HG02763 (cell line): ENCODE measurements at regions not wholly inside any gene's neighbourhood (a gene's known extent, or its start where the extent isn't known, plus 50 kb on each side); places are given as distances from the start of the nearest gene placed in this dataset.

ENCODE experiments used
- ATAC-seq: cut with Tn5 transposase; IDR thresholded peaks from one replicate; pipeline ENCODE4 v1.9.1; 2021; ENCODE audit warnings: mild to moderate bottlenecking, moderate library complexity; ENCODE audit not compliant: unreplicated experiment

DNA sequence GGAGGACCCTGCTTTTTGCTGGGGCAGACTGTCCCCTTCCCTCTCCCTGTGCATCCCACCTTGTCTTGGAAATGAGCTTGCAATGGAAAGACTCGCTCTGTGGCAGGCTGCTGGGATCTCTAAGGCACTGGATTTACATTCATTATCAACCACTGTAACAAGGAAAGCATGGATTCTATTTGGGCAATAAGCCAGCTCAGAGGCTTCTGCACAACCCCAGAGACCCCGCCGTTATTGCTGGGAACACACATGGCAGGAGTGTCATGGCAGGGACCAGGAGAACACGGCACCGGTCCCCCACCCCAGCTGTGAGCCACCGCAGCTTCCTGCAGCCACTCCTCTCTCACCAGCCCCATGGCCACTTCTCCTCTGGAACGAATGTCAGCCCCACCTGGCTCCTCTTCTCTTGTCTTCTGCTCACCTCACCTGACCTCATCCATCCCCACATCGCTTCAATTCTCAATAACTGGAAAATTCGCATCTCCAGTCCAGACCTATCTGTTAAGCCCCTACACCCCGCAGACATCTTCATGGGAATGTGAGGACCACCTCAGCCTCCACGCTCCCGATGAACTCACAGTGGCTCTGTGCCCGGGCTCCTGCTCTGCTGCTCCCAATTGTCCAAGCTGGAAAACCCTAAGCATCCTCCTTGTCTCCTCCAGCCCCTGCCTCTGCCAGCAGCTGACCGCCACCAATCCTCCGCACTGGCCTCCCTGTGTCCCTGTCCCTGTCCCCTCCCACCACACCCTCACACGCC, 181.5 kb downstream of the USP12 start:
- no peak for ATAC-seq

DNA sequence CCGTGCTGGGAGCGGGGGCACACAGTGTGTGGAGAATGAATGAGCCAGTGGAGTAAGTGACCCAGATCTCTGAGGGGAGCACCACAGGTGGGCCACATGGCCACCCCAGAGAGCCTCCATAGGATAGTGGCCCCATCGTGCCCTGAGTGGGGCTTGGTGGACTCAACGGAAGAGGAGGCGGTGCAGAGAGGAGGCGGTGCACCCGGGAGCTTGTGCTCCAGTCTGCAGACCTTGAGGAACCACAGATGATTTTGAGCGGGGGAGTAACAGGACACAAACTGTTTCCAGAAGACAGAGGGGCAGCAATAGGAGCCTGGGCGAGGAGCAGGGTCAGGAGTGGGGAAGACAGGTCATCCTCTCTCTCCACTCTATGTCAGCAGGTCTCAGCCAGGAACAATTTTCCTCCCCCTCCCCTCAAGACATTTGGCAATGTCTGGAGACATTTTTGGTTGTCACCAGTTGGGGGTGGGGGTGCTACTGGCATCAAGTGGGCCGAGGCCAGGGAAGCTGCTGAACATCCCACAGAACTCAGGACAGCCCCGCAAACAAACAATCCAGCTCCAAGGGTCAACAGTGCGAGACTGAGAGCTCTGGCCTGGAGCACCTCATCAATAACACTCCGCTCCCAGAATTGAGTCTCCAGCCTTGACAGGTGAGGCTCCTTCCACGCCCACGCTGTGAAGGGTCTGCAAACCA, 182.2 kb downstream of the USP12 start:
- ATAC-seq: no peak

DNA sequence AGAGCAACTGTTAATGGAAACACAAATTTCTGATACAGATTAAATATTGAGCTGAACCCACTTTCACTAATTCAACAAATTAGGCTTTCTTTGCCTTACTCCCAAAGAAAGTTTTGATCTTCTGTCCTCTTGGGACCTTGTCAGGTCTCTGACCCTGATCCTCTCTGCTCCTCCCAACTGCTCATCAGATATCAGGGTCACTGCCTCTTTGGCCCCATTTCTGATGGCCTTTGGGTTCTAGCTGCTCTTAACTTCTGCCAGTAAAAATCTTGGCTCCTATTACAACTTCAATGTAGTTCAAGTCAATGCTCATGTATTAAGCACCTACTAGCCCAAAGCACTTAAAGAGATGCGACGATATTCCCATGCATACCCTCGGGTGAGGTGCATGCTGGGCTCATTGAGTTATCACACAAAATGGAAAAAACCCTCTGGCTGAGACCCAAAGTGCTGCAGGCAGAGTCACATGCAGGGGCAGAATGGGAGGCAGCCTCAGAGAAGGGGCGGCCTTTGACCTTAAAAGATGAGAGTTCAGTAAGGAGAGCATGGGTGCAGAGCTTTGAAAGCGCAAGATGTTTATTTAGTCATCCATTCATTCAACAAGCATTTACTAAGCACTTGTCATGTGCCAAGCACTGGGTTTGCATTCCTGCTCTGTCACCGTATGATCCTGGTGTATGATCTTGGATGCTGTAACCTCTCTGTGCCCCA, 183.4 kb downstream of the USP12 start:
- ATAC-seq: no peak

DNA sequence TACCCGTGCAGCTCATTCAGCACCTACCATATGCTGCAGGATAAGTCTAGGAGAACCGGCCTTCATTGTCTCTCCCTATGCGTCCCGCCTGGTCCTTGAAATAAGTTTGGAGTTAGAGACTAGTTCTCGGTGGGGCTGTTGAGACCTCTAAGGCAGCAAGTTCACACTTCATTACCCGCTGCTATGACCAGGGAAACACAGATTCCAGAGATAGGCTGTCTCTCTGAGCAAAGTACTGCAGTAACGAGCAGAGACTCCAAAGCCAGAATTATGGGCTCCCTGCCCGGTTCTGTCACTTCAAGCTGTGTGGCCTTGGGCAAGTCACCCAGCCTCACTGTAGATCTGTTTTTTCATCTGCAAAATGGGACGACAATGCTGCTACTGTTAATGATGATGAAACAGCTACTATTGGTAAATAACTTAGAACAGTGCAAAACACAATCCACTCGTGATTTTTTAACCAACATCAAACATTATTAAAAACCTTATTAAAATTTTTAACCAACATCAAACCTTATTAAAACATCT, 184.1 kb downstream of the USP12 start:
- no peak for ATAC-seq

DNA sequence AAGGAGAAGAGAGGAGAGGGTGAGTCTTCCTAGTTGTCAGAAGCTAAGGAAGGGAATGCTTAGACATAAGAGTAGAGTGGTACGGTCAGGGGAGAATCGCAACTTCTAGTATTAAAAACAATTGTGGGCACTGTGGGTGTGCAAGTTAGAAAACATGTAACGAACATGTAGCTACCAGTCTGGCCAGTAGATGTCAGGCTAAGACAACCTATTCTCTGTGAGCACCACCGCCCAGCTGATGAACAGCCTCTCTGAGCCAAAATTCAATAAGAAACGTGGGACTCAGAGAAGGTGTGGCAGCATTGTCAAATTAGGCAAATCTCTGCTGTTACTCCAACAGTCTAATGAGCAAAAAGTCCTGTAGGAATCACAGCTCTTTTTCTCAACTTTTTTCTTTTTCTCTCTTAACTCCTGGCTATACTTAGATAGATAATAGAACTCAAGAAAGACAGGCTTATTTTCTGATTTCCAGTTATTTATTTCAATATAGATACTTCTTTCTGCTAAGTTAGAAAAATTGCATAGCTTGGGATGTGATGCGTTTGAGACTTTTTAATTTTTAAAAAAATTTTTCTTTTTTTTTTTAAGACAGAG, 186.2 kb downstream of the USP12 start:
- peak; percentile 53 for ATAC-seq

DNA sequence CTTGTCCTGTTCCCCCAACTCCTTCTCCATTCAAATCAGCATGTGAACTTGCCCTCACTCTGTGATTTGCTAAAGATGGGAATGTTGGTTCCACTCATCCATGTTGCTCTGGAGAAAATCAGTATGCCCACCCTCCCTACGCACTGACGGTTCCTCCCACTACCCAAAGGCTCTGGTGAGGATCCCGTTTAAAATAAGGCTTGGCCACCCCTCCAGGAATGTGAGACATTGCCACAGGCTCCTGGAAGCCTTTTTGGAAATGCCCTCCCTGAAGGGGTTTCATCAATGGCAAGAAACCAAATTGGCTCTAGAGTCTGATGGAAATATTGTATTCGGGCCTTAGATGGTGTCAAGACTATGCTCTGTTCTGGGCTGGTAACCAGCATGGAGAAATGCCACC, 187.3 kb downstream of the USP12 start:
- no peak for ATAC-seq

DNA sequence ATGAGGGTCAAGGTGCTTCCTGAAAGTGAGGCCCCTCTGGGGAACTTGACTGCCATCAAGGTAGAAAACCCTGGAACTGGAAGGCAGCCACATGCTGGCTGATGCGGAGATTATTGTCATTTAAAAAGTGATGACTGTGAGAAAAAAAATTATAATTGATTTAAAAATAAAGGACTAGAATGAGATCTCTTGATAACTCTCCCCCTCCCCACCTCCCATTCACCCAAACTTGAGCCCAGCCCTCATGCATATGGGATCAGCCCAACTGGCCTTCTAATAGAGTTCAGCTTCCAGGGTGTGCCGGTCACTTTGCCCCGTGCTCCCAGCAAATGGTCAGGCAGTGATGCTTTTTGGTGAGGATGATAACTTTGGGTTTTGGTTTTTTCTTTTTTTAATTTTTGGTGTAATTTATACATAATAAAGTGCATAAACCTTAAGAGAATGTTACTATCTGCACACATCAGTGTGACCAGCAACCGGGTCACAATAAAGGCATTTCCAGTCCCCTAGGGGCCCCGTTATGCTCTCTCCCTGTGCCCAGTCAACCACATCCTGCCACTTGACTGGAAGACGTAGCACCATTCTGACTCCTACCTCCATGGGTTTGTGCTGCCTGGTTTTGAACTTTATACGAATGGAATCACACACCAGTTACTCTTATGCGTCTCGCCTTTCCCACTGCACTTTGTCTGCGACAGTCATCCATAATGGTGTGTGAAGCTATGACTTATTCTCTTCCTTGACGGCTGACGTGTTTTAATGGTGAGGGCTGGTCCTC, 187.9 kb downstream of the USP12 start:
- ATAC-seq: no peak

DNA sequence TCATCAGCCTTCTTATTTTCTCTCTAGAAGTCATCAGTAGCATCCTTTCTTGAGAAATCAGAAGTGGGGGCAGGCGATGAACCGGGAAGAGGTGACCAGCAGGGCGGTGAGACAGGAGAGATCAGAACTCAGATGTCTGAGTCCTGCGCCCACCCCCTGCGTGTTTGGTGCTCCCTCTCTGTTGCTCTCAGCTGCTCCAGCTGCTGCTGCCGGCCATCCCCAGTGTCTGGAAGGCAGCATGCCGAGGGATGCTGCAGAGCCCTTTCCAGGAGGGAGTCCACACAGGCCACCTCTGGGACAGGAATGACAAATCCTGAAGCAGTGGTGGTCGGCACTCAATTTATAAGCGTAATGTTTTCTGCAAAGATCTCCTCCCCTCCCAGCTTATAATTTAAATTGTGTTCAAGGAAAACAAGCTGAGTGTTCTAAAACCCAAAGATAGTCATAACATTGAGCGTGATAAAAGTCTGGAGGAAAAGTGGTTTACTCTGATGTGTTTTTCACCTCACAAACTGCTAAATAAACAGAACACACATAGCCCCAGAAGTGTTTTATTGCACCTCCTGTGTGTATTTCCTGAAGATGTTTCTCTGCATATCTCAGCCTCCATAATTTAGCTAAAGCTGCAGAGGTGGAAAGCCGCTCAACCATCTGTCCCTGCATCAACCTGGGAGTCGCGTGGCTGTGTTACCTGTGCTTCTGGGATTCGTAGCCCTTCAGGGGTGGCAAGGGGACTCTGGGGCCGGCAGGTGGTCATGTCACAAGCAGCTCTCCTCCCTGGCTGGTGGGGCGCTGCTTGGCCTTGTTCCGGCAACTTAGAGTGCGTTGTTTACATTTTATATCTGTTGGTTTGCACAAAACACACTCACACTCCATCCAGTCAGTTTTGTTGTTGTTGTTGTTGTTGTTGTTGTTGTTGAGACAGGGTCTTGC, 191.2 kb downstream of the USP12 start:
- ATAC-seq: no peak

DNA sequence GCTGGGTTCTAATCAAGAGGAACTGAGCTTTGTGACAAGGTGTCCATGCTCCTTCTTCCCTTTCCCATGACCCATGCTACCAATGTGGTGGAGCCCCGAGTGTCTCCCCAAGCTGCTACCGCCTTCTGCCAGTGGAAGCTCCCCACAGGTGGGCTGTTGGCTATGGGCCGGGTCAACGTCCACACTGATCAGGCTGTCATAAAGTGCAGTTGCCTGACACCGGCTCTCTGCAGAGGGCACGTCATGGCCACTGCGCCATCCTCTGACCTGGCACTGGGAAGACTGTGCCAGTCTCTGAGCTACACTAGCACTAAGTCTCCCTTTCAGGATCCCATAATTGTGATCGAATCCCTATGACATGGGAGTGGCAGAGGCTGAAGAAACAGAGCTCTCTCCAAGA, 192.3 kb downstream of the USP12 start:
- ATAC-seq: no peak

DNA sequence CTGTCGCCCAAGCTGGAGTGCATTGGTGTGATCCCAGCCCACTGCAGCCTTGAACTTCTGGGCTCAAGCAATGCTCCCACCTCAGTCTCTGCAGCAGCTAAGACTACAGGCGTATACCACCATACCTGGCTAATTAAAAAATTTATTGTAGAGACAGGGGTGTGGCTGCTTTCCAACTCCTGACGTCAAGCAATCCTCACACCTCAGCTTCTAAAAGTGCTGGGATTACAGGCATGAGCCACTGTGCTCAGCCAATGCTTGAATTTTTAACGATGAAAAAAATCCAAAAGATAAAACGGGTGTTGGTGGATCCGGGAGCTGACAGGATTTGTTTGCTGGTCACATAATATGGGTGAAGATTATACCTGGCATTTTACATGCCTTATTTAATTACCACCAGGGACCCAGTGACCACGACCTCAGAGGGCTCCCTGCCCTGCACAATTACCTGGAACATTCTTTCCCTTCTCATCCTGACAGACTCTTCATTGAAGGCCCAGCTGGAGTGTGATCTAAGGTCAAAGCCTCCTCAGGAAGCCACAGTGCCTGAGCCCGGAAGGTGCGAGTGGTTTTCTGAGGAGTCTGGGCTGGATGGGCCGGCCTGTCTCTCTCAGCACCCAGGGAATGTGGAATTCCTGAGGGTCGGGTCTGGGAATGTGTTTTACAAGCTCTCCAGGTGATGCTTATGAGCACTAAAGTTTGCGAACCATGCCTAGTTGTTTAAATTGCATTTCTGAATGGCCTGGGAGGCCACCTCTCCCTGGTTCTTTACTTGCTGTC, 193.3 kb downstream of the USP12 start:
- ATAC-seq: no peak

DNA sequence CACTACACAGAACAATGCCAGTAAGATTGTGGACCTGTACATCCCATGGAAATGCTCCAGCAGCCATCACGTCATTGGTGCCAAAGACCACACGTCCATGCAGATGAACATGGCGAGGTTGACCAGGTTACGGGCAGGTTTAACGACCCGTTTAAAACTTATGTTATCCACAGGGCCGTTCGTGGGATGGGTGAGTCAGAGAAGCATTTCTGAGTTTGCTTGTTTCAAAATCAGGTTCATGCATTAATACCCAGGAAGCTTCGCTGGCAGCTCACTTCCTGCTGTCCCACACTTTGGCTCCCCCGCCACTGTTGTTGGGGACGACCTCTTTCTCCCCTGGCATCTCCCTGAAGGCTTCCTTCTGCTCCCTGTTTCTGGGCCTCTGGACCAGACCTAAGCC, 194.1 kb downstream of the USP12 start:
- ATAC-seq: no peak

DNA sequence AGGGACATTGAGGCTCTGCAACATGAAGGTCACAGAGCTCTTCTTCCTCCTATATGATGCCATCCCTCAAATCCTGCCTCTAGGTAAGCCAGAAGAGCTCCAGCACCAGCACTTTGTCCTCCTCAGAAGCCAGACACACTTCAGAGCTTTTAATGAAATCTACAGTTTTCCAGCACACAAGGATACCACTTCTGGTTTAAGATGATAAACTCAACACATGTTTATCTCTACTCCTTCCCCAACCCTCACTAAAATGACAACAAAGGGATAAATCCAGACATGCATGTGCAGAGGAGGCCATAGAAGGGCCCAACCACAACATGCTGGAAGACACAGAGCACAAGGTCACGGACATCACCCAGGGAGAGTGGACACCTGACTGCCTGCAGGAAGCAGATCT, 195.3 kb downstream of the USP12 start:
- no peak for ATAC-seq

DNA sequence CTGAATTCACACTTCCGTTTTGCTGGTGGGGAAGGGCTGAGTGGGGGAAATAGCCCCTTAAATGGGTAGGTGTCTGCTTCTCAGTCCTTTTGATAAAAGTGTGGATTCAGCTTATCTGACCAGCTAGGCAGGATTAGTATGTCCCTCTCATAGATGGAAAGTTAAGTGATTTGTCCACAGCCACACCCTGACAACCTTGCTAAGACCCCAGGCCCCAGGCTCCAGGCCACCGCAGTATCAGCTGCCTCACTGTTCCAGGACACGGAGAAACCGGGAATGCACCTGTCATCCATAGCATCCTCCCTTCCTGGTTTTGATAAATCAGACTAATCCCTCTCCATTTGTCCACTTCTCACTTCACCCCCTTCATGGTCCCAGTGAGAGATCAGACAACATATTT, 197.7 kb downstream of the USP12 start:
- no peak for ATAC-seq

DNA sequence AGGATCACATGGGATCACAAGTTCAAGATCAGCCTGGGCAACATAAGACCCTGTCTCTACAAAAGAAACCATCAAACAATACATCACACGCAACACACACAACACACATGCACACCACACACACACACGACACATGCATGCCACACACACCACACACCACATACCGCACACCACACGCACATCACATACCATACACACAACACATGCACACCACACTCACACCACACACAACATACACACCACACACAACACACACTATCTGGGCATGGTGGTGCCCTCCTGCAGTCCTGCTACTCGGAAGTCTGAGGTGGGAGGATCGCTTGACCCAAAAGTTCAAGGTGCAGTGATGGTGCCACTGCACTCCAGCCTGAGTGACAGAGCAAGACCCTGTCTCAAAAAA, 198.3 kb downstream of the USP12 start:
- no peak for ATAC-seq

DNA sequence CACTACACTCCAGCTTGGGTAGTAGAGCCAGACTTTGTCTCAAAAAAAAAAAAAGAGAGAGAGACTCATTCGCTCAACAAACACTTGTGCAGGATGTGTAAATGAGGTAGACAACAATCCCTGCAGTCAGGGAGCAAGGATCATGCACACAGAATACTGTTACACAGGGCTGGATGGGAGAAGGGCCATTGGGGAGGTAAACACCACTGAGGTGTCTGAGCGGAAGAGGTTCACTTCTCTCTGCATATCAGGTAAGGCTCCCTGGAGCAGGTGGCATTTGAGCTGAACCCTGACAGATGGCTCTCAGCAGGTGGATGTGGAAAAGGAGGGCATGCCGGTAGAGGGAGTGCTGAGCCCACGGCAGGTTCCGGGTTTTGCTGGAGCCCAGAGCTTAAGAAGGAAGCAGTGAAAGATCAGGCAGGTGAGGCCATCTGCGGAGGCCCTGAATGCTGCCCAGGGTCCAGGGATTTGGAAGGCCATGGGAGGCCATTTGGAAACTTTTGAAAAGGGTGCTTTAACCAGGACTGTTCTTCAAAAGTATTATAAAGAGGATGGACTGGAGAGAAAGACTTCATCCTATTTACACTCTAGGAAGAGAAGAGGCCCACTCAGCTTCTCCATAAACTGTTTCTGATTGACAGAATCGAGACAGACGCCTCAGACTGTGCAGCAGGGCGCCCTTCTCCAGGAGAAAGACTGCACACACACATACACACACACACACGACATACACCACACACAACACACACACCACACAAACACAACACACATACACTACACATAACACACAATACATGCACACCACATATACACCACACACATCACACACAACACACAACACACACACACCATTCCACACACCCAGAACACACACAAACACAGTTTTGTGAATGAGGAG, 199.4 kb downstream of the USP12 start:
- no peak for ATAC-seq

DNA sequence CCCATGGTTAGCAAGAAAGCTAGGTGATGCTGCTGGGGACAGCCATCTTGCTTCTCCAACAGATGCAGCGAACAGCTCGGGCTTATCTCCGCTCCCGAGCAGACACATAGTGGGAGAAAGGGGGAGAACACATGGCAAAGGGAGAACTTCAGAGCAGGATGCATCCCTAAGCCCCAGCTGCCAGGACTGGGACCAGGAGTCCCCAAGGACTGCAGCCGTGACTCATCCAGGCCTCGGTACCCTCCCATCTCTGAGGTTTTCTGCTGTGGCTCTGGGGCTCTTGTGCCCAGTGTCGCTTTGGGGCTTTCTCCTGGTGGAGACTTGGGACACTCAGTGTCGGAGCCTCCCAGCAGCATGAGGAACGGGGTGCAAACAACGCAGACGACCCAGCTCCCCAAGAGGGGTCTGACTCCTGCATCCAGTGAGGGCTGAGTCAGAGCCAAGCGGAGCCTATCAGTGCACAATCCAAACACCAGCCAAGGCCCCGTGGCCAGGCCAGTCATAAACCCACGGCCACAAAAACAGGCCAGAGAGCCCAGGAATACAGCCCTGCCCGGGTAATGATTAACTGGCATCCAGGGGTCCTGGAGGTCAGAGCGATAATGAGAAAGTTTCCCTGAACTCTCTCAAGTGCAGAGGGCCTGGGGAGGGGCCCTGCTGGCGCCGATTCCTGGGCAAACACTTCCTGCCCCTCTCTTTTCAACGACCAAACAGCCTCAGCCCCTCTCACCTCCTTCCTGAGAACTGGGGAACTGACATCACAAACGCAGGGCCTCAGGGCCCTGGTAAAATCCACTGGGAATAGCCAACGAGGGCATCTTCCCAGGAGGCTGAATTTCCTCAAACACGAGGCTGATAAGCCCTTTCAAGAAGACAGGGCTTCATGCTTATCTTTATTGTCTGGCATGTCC, 202.9 kb downstream of the USP12 start:
- no peak for ATAC-seq
